GM18517 (cell line): ENCODE measurements at regions not wholly inside any gene's neighbourhood (a gene's known extent, or its start where the extent isn't known, plus 50 kb on each side); places are given as distances from the start of the nearest gene placed in this dataset.
"Not testable (repeated sequence)": the region's sequence is repeated elsewhere in the genome, so short reads cannot be mapped to it uniquely, and the experiment has no call there.

ENCODE experiments used
- ATAC-seq: cut with Tn5 transposase; IDR thresholded peaks from one replicate; pipeline ENCODE4 v1.9.1; 2021; ENCODE audit warnings: mild to moderate bottlenecking, moderate library complexity; ENCODE audit not compliant: unreplicated experiment

- no peak for ATAC-seq
These were observed 290.7 kb upstream of the FOLH1 start for GRCh38 chr11:49499117-49499516.

- no peak for ATAC-seq
These were observed 296.8 kb upstream of the FOLH1 start for GRCh38 chr11:49505231-49505630.

DNA sequence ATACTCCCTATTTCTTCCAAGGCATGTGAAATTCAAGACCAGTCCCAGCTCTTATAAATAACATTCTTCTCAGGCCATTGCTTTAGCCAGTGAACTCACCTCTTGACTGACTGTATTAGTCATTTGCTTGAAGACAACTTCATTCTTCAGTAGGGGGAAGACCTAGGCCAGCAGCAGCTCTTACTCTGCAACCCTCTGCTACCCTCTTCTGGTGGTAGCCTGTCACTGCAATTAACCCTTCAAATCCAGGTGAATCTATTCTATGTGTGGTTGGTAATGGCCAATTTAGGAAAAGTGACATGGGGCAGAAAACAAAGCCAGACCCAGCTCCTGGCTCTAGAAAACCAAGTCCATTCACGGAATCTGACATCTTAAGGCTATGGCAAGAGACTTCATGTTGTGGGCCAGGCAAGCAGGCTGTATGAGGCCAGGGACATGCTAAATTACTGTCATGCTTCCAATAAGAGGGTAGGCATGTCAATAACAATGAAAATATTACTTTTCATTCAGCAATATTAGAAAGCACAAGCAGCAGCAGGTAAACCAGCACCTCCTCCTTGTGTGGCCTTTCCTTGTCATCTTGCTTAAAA is 317.9 kb upstream of the FOLH1 start:
- ATAC-seq, result peak; percentile 91

DNA sequence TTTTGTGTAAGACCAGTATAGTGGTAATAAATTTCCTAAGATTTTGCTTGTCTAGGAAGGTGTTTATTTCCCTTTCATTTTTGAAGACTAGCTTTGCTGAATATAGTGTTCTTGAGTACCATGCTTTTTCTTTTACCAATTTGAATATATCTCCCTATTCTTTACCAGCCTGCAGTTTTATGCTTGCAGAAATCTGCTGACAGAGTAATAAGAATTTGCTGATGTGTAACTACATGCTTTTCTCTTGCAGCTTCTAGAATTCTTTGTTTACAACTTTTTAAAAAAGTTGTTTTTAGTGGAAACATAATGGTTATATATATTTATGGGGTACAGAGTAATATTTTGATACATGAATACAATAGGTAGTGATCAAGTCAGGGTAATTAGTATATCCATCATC is 324.8 kb upstream of the FOLH1 start:
- no peak for ATAC-seq

- ATAC-seq, result not testable (repeated sequence)
These were observed 330.5 kb upstream of the FOLH1 start for GRCh38 chr11:49538927-49539326.

- not testable (repeated sequence) for ATAC-seq
These were observed 350.0 kb upstream of the FOLH1 start for GRCh38 chr11:49558261-49558847.

GRCh38 chr11:49560593-49560992 is 352.2 kb upstream of the FOLH1 start:
- ATAC-seq, result not testable (repeated sequence)

DNA sequence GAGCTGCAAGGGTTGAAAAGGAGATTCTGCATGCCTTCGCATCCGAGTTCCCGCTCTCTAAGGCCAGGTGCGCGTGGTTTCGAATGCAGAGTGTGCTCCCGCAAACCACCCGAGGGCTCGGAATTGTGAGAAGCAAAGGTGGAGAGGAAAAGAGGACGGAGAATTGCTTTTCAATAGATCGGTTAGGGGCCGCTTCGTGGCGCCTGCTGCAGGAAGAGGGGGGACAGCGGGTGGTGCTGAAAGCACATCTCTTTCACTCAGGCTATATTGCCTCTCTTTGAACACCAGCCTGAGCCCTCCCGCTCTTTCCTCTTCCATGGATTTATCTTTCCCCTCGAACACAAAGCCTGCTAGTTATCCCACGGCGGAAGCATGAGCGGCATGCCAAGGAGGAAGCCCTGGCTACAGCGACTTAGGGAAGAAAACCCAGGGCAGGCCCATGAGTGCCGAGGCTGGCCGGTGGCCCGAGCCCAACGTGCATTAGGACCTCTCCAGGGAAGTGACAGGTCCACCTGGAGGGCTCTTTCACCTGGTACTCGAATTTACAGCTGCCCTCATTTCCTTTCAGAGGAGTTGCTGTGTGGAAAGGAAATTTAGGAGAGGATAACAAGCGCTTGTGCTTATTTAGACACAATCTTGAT is 353.0 kb upstream of the FOLH1 start:
- ATAC-seq, result not testable (repeated sequence)

DNA sequence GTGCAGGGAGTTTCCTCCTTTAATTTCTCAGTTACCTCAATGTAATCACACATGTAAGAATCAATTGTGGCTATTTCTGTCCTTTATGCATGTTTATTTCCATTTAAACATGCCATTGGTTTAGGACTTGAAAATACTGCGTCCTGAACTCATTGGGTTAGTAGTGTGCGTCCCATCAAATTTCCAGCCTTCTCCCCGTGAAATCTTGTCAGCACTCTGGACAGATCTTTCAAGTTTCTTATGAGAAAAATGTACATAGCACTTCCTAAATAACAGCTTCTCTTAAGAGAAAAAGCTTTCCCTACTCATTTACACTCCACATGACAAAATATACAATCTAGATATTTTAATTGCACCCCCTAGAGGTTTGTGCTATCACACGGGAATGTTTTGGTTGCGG is 353.9 kb upstream of the FOLH1 start:
- ATAC-seq, result not testable (repeated sequence)

GRCh38 chr11:49579492-49579891 is 371.1 kb upstream of the FOLH1 start:
- not testable (repeated sequence) for ATAC-seq

GRCh38 chr11:49585495-49585894 is 366.7 kb upstream of the OR4C13 start:
- ATAC-seq, result not testable (repeated sequence)

GRCh38 chr11:49608892-49609291 is 343.3 kb upstream of the OR4C13 start:
- ATAC-seq, result not testable (repeated sequence)

- not testable (repeated sequence) for ATAC-seq
These were observed 328.3 kb upstream of the OR4C13 start for GRCh38 chr11:49623872-49624271.

DNA sequence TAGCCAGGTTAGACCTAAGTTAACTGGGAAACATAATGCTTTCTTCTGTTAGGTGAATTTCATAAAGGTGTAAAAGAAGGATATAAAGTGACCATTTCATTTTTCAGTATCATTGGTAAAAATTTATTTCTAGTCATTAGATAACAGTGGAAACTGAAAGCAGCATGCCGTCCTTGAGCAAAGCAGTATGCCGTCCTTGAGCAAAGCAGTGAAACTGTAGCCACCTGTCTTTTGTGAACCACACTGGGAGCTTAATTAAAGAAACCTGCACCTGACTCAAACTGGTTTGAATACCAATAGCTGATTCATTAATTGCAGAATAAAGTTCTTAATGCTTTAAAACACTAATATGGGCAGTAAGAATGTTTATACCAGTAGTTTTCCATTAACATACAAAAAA is 281.5 kb upstream of the OR4C13 start:
- not testable (repeated sequence) for ATAC-seq

GRCh38 chr11:49702121-49702520 is 250.1 kb upstream of the OR4C13 start:
- ATAC-seq, result not testable (repeated sequence)

- ATAC-seq, result not testable (repeated sequence)
These were observed 201.7 kb upstream of the OR4C13 start for GRCh38 chr11:49750447-49750846.

DNA sequence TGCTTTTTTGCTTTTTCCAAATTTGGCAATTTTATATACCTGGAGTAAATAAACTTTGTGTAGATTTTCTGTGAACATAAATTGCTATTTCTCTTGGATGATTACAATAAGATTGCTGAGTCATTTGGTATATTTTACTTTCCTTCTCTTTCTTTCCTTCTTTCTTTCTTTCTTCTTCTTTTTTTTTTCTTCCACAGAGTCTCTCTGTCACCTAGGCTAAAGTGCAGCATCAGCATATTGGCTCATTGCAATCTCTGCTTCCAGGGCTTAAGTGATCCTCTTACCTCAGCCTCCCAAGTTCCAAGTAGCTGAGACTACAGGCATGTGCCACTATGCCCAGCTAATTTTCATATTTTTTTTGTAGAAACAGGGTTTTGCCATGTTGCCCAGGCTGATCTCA is 201.2 kb upstream of the OR4C13 start:
- ATAC-seq, result not testable (repeated sequence)

DNA sequence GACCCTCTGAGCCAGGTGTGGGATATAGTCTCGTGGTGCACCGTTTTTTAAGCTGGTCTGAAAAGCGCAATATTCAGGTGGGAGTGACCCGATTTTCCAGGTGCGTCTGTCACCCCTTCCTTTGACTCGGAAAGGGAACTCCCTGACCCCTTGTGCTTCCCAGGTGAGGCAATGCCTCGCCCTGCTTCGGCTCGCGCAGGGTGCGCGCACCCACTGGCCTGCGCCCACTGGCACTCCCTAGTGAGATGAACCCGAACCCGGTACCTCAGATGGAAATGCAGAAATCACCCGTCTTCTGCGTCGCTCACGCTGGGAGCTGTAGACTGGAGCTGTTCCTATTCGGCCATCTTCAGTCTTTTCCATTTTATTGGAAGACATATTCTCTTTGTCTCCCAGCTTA is 171.4 kb upstream of the OR4C13 start:
- ATAC-seq, result not testable (repeated sequence)

DNA sequence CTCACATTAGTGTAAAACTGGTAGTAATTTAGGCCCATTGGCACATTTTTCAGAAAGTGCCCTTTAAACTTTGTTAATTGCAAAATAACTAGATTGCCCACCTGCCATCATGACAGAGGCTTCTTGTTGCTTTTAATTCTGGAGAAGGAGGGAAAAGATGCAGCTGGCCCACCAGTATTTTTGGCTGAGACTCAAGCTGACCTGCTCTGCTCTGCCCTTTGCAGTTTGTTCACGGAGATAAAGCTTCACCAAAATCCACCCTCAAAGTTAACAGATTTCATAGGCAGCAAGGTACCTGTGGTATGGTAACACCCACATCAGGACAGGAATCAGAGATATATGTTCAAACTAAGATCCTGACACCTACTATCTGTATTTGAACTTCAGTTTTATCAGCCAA is 170.2 kb upstream of the OR4C13 start:
- not testable (repeated sequence) for ATAC-seq

DNA sequence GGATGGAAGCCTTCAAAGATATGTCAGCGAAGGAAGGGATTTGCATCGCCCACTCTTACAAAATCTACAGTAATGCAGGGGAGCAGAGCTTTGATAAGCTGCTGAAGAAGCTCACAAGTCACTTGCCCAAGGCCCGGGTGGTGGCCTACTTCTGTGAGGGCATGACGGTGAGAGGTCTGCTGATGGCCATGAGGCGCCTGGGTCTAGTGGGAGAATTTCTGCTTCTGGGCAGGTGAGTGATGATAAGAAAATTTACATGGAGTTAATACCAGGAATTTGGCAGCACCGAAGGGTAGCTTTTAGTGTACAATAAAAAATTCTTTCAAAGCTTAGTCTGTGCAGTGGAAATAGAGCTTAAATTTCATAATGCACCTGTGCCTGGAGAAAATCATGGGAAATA is 168.3 kb upstream of the OR4C13 start:
- not testable (repeated sequence) for ATAC-seq

- not testable (repeated sequence) for ATAC-seq
These were observed 162.4 kb upstream of the OR4C13 start for GRCh38 chr11:49789787-49790186.

DNA sequence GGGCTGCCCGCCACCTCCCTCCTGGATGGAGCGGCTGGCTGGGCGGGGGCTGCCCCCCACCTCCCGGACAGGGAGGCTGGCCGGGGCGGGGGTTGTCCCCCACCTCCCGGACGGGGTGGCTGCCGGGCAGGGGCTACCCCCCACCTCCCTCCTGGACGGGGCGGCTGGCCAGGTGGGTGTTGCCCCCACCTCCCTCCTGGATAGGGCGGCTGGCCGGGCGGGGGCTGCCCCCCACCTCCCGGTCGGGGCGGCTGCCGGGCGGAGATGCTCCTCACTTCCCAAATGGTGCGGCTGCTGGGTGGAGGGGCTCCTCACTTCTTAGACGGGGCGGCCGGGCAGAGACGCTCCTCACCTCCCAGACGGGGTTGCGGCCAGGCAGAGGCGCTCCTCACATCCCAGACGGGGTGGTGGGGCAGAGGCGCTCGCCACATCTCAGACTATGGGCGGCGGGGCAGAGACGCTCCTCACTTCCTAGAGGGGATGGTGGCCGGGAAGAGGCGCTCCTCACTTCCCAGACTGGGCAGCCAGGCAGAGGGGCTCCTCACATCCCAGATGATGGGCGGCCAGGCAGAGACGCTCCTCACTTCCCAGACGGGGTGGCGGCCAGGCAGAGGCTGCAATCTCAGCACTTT is 153.9 kb upstream of the OR4C13 start:
- ATAC-seq, result not testable (repeated sequence)
